ENCODE measurements at regions not wholly inside any gene's neighbourhood (a gene's known extent, or its start where the extent isn't known, plus 50 kb on each side); places are given as distances from the start of the nearest gene placed in this dataset.

GRCh38 chr1:5516756-5517155, 475.5 kb downstream of the NPHP4 start:
- H3K4me3 Mint-ChIP-seq, result no peak overlapping the region
- ATAC-seq (ENCODE audit: low read depth) (no peak), DNase-seq (no peak)
- Histone ChIP-seq H4K20me1 (ENCODE audit: control insufficient read depth, insufficient read depth, low read length, poor library complexity, severe bottlenecking) (no peaks in the 10 kb centered on the region), H3K9me3 (ENCODE audit: control extremely low read depth in 1 of 3, control insufficient read depth in 2 of 3, insufficient read depth in 1 of 3, low read length in 2 of 3) (no peaks in the 10 kb centered on the region), H3K36me3 (replicated peaks in 1 of 2; ENCODE audit: control extremely low read depth in 1 of 2, control insufficient read depth in 1 of 2, extremely low read depth in 1 of 2, insufficient read depth in 2 of 2, low read length in 1 of 2) (no peaks in the 10 kb centered on the region), H3K27ac (ENCODE audit: low read length in 2 of 2) (no peak overlapping the region), H3K9ac (ENCODE audit: low read length) (no peak overlapping the region), H3K4me3 (ENCODE audit: control extremely low read depth in 1 of 5, extremely low read depth in 1 of 5, insufficient read depth in 1 of 5, low read depth in 2 of 5, low read length in 4 of 5) (no peak overlapping the region), H3K4me1 (ENCODE audit: control insufficient read depth in 2 of 2, insufficient read depth in 2 of 2, low read length in 2 of 2) (no peaks in the 10 kb centered on the region), H2AFZ (ENCODE audit: insufficient read depth, low read depth, low read length, poor library complexity, severe bottlenecking) (no peak overlapping the region), H3K4me2 (replicated peaks; ENCODE audit: low read depth, low read length, poor library complexity, severe bottlenecking) (no peak overlapping the region), H3K79me2 (ENCODE audit: control insufficient read depth, insufficient read depth, low read length) (no peaks in the 10 kb centered on the region), H3K27me3 (replicated peaks in 1 of 4; ENCODE audit: control extremely low read depth in 1 of 4, control insufficient read depth in 3 of 4, insufficient read depth in 4 of 4, low read length in 3 of 4) (peaks cover 0 to 5% (median 0%) of the 10 kb centered on the region in 4 experiments)
- ChIA-PET POLR2A (no interaction called here), CTCF (no interaction called here)
- 87% methylated on average over 5 of the region's 10 CpGs for WGBS (ENCODE audit: insufficient coverage)
- TF ChIP-seq EZH2 (IDR thresholded peaks at IDR 0.05; ENCODE audit: borderline replicate concordance, insufficient read depth, low read depth, low read length, poor library complexity, severe bottlenecking) (no peak), CTCF (IDR thresholded peaks at IDR 0.05) (no peak)
- H3K4me1 Mint-ChIP-seq, result no peaks in the 10 kb centered on the region
- no peaks in the 10 kb centered on the region for H3K9me3 Mint-ChIP-seq (ENCODE audit: insufficient read depth)
- H3K27ac Mint-ChIP-seq, result no peak overlapping the region
- intact Hi-C loops (cut with micrococcal nuclease), result no loop called here
- H3K27me3 Mint-ChIP-seq, result peaks cover 23% of the 10 kb centered on the region

GRCh38 chr1:5515501-5515900, 476.7 kb downstream of the NPHP4 start:
- Histone ChIP-seq H3K4me3 (ENCODE audit: control extremely low read depth in 1 of 5, extremely low read depth in 1 of 5, insufficient read depth in 1 of 5, low read depth in 2 of 5, low read length in 4 of 5) (no peak overlapping the region), H3K9ac (ENCODE audit: low read length) (no peak overlapping the region), H3K4me2 (replicated peaks; ENCODE audit: low read depth, low read length, poor library complexity, severe bottlenecking) (no peak overlapping the region), H3K9me3 (ENCODE audit: control extremely low read depth in 1 of 3, control insufficient read depth in 2 of 3, insufficient read depth in 1 of 3, low read length in 2 of 3) (no peaks in the 10 kb centered on the region), H2AFZ (ENCODE audit: insufficient read depth, low read depth, low read length, poor library complexity, severe bottlenecking) (no peak overlapping the region), H3K27ac (ENCODE audit: low read length in 2 of 2) (no peak overlapping the region), H4K20me1 (ENCODE audit: control insufficient read depth, insufficient read depth, low read length, poor library complexity, severe bottlenecking) (no peaks in the 10 kb centered on the region), H3K79me2 (ENCODE audit: control insufficient read depth, insufficient read depth, low read length) (no peaks in the 10 kb centered on the region), H3K4me1 (ENCODE audit: control insufficient read depth in 2 of 2, insufficient read depth in 2 of 2, low read length in 2 of 2) (no peaks in the 10 kb centered on the region), H3K36me3 (replicated peaks in 1 of 2; ENCODE audit: control extremely low read depth in 1 of 2, control insufficient read depth in 1 of 2, extremely low read depth in 1 of 2, insufficient read depth in 2 of 2, low read length in 1 of 2) (no peaks in the 10 kb centered on the region), H3K27me3 (replicated peaks in 1 of 4; ENCODE audit: control extremely low read depth in 1 of 4, control insufficient read depth in 3 of 4, insufficient read depth in 4 of 4, low read length in 3 of 4) (peaks cover 0 to 5% (median 0%) of the 10 kb centered on the region in 4 experiments)
- POLR2A ChIA-PET, result no interaction called here
- H3K27me3 Mint-ChIP-seq, result peaks cover 25% of the 10 kb centered on the region
- TF ChIP-seq CTCF (IDR thresholded peaks at IDR 0.05), result no peak
- no peak for TF ChIP-seq EZH2 (IDR thresholded peaks at IDR 0.05; ENCODE audit: borderline replicate concordance, insufficient read depth, low read depth, low read length, poor library complexity, severe bottlenecking)
- 92% methylated on average over 5 of the region's 6 CpGs for WGBS (ENCODE audit: insufficient coverage)
- H3K27ac Mint-ChIP-seq, result no peak overlapping the region
- ATAC-seq (ENCODE audit: low read depth), result no peak
- no peaks in the 10 kb centered on the region for H3K4me1 Mint-ChIP-seq
- no peak for DNase-seq
- intact Hi-C loops (cut with micrococcal nuclease), result no loop called here
- H3K9me3 Mint-ChIP-seq (ENCODE audit: insufficient read depth), result no peaks in the 10 kb centered on the region
- CTCF ChIA-PET, result interaction anchor here (1.0 to 7.0 kb wide), 6 partner anchors 11 to 458 kb away, joined by 3 to 62 read pairs (median 4); no protein-coding TSS in a partner anchor
- H3K4me3 Mint-ChIP-seq, result no peak overlapping the region
